ENCODE measurements at regions not wholly inside any gene's neighbourhood (a gene's known extent, or its start where the extent isn't known, plus 50 kb on each side); places are given as distances from the start of the nearest gene placed in this dataset.

DNA sequence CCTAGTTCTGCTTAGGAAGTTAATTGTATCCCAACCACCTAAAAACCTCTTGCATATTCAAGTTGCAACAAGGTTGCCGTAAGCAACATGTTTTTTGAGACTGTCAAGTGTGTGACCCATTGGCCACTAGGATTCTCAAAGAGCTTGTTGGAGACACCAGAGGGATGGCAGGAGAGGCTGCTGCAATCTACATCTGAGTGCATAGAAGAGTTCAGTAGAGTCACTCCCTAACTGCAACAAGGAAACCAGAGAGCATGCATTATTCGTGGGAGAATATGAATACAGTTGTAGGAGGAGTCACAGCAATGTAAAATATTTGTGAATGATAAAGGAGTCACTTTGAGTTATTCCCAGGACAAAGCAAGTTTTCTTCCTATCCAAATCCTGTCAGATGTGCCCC is 538.6 kb downstream of the TNS3 start:
- no peak for DNase-seq (ENCODE audit: low spot score)

DNA sequence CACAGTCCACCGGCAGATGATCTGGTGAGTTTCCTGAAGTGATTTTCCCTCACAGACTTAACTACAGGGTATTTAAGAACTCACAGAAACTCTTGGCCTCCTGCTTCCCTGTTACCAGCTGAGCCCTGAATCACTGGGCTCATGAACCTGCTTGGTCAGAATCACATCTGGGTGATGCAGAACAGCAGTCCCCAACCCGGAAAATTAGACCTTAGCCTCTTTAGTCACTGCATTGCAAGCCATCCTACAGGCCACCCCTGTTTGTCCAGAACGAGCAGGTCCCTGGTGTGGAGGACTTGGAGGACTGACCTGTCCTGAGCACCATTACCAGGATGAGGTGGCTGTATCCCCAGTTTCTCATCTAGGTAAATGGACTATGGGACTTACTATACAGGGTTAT is 539.2 kb downstream of the TNS3 start:
- DNase-seq (ENCODE audit: low spot score), result no peak

DNA sequence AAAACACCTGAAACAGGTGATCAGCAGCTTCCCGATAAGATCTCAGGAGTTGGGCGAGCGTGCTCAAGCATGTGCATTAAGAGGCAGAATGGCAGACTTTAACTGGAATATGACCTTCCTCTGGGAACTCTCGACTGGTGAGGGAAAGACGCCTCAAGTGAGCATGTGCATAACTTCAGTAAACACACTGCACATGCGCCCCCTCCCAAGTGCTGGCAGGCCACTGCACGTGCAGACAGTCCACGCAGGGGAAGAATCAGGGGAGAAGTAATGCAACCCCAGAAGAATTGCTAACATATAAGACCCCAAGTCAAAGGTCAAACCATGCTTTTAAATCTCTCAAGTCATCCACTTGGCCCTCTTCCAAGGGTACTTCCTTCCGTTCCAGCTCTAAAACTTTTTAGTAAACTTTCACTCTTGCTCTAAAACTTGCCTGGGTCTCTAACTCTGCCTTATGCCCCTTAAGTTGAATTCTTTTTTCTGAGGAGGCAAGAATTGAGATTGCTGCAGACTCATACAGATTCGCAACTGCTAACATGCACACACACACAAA is 541.0 kb downstream of the TNS3 start:
- no peak for DNase-seq (ENCODE audit: low spot score)

DNA sequence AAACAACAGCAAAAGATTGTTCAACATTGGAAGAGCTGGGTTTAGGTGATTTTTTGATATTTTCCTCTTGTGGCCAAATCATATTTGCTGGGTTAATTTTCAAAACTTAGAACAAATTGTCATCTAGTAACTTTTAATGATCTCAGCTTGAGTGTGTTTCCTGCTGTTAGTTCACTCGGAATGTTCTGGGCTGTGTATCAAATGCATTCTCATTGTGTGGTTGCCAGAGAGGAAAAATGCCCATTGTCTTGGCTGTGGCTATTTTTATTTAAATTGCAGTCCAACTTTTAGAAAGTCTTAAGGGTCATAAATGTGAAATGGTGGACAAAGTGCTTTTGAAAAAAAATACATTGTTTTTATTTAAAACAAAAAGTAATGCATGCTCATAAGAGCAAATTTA is 542.0 kb downstream of the TNS3 start:
- no peak for DNase-seq (ENCODE audit: low spot score)

DNA sequence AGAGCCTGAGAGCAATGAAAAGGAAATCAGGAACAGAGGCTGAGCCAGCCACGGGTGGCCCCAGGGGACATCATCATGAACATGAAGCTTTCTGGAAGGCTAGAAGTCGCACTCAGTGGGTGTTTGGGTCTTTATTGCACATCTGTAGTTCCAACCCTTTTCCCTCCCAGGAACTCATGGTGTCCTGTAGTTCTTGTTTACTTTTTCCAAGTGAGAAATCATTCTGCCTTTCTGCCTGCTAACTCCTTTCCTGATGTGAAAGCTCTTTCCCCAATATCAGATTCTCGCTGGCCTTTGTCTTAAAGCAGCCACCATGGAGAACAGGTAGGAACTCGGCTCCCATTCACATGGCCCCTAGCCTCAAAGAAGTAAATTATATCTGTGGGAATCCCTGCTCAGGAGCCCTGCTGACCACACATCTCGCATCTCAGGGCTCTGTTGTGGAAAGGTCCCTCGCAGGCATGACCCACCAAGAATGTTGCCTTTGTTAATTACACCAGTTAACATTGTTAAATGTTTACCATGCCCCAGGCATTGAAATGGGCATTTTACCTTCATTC is 542.7 kb downstream of the TNS3 start:
- no peak for DNase-seq (ENCODE audit: low spot score)

DNA sequence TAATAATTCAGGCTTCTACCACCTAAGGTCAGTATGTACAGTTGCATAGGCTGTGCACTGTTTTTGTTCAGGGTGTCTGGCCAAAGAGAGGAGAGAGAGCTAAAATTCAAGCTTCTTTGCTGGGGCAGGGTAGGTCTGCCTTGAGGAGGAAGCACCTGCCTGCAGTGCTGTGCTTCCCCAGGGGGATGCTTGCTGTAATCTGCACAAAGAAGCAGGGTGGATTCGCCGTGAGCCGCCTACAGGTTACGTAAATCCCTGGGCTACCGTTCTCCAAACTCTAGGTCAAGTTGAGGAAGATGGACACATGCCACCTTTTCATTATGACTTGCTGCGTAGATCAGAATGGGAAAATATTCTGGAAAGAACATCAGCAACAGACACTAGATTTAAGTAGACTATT is 543.3 kb downstream of the TNS3 start:
- no peak for DNase-seq (ENCODE audit: low spot score)

DNA sequence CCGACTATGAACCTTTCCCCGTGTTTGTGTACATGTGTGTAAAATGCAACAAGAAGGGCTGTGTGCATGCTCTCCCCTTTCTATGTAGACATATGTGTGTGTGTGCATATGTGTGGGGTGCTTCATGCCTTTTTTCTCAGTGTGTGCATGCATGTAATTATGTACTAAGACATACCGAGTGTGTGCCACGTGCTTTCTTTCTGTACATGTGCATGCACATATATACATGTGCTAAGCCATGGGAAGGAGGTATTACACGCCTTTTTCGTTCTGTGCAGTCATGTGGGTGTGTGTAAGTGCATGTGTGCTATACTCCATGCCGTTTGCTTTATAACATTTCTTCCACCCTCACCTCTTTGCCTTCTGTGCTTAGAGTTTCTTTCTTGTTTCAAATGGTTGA is 544.3 kb downstream of the TNS3 start:
- DNase-seq (ENCODE audit: low spot score), result no peak

DNA sequence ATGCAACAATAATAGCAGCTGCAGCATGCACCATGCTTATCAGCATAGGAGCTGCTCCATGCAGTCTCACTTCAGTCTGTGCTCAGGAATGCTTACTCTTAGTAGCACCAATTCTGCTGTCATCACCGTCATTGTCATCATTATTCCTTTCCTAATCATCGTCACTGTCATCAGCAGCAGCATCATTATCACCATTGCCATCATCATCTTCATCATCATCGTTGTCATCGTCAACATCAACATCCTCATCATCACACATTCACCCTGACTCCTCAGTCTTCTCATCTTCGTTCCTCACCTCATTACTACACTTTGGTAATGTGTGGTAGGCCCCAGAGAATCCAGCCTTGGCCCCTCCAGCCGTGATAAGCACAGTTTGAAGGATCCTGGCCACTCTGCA is 545.0 kb downstream of the TNS3 start:
- DNase-seq (ENCODE audit: low spot score), result no peak

DNA sequence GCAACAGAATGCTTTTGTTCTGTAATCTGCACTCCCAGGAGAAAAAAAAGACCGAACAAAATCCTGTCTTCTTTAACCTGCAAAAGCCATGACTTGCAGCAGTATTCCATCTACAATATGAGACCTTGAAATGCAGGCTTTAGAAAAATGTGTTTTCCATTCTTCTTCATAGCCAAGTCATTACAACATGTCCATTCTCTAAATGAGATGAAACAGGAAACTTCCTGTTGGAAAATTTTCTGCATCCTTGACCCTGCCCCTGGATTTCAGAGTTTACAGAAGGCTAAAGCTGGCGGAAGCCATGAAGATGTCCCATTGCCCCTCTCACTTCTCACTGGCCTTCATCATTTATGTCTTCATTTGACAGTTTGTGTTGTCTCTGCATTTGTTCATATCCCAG is 546.4 kb downstream of the TNS3 start:
- no peak for DNase-seq (ENCODE audit: low spot score)

DNA sequence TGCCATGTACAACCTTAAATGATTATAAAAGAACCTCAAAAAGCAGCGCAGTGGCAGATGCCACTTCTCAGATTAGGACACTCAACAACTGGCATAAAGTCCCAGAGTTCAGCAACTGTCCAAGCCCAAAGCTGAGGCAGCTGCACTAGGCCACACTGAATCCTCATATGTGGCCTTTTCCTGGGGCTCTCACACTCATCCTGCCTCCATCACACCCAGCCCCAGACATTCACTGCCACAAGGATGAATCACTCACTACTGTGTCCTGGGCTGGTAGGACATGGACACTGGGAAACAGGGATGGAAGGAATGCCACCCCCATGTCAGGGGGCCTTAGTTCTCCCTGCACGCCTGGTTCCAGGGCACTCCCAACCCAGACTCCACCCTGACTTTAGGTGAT is 547.7 kb downstream of the TNS3 start:
- DNase-seq (ENCODE audit: low spot score), result no peak

DNA sequence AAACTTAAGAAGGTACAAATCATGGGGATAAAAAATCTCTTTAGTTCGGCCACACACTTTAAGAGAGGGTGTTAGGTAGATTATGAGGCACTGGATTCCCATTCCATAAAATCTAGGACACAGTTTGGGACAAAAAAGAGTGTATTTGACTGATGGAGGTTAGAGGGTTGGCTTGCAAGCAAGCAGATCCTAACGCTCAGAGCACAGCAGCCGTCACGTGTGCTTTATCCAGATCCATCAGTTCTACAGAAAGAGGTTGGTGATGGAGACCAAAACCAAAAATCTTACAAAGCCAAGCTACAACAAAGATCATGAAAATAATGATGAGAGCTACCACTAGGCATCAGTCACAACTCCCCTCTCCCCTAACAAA is 549.4 kb downstream of the TNS3 start:
- no peak for DNase-seq (ENCODE audit: low spot score)

DNA sequence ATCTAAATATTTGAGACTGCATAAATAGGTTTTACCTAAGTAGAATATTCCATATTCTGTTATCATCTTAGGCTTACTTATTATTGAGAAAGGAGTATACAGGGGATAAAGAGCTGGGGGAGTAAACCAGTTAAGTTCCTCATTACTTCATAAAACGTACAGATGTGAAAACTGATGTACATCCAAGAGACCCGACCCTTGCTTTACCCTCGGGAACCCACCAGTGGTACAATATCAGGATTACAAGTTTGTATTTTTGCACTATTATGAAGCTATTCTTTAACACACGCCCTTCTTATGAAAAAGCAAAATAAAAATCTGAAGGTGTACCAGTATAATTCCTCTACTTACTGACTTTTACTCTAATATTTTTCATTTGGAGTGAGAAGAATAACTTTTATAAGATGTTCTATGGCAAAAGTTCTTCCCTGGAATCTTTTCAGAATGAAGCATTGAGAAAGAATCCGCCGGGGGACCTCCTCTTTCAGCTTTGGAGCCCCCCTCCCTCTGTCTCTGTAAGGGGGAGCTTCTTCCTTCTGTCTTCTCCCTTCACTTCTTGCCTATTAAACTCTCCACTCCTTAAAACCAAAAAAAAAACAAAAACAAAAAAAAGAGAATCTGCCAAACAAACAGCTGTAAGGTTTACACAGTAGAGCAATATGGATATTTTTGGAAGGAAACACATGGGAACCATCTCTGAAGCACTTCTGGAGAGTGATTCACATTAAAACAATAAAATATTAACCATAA is 550.0 kb downstream of the TNS3 start:
- DNase-seq (ENCODE audit: low spot score), result no peak

DNA sequence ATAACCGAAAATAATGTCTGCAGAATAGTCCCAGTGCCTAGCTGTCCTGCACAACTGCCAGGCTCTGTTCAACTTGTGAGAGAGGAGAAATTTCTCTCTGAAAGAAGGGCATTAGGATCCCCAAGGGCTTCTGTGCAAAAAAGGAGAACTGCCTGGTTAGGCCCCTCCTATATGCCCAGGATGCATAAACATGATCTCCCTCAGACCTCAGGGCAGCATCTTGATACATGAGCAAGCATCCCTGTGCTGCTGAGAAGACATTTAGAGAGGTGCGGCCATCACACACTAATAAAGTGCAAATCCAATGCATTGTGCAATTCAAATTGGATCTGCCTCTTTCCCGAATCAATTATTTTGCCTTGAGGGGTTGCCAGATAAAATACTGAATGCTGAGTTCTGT is 553.6 kb downstream of the TNS3 start:
- DNase-seq (ENCODE audit: low spot score), result no peak

DNA sequence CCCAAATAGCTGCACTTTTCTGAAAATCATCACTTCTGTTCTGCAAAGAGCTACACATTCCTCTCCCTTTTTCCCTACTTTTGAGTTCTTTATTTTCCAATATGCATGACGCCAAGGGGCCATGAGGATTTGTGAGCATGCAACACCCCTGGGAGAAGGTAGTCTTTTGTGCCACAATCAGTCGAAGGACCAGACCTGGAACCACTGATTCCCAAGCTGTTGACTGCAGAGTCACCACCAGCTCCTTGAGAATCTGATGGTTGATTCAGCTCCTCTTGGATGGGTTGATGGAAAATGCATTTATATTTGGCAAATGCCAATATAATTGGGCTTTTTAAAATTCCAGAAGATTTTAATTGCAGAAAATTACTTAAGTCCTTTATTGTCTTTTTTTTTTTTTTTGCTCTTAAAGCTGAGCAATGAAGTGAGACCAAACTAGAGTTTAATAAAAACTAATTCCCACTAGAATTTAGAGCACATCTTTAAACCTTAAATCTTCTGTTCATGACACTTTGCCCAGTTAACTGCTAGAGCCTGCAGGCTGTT is 554.1 kb downstream of the TNS3 start:
- no peak for DNase-seq (ENCODE audit: low spot score)

DNA sequence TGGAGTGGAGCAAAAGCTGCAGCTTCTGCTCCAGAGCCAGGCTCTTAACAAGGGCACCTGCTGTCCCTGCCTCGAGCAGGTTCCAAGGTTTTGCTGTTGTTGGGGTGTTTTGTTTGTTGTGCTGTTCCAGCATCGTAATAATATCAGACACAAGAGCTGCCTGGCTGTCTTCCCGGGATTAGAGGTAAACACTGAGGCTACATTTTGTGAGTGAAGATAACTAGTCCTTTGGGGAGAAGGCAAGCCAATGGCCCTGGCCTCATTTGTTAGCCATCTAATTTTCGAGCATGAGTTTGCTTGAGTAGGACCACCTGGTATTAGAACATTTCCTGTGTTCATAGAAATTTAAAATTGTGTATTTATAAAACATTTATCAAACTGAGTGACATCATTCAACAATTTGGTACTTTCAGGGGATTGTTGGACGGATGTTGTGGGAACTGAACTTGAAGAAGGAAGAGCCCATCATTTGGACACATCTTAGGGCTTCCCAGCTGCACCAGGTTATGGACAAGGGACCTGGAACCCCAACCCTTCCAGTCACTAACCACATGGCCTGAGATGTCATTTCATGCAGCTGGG is 555.0 kb downstream of the TNS3 start:
- no peak for DNase-seq (ENCODE audit: low spot score)

DNA sequence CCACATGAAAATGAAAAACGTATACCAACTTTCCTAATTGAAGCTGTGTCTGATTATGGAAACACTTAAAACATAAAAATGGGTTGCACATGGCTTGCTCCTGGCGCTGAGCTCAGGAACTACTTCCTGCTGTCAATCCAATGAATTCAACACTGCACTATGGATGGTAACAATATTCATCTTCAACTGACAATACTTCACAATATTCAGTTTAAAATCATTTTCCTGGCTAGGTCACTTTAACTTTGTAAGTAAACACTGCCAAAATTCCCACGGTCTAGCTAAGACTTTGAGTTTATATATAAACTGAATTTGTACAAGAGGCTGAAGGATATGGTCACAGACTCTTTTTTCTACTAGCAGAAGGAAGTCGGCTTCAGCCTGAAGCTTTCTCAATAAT is 556.9 kb downstream of the TNS3 start:
- no peak for DNase-seq (ENCODE audit: low spot score)

DNA sequence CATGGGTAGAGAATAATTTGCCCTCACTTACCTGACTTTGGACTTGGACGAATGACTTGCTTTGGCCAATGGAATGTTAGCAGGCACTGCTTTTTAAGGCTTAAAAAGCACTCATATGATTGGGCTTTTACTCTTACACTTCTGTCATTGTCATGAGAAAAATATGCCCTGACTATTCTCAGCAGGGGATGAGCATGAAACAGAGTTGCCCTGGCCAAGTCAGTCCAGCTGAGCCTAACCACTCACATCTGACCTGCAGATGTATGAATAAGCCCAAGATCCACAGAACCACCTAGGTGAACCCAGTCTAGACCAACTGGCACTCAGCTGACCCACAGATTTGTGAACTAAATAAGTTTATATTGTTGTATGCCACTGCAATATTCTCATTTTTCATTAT is 573.5 kb downstream of the TNS3 start:
- DNase-seq (ENCODE audit: low spot score), result no peak

DNA sequence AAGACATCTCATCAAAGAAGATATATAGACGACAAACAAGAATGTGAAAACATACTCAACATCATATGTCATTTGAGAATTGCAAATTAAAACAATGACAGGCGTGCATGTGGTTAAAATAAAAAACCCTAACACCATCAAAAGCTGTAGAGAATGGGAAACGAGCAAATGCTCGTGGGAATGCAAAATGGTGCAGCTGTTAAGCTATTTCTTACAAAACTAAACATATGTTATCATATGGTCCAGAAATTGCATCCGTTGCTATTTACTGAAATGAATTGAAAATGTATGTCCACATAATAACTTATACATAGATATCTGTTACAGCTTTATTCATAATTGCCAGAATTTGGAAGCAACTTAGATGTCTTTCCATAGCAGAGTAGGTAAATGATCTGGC is 574.4 kb downstream of the TNS3 start:
- DNase-seq (ENCODE audit: low spot score), result no peak

DNA sequence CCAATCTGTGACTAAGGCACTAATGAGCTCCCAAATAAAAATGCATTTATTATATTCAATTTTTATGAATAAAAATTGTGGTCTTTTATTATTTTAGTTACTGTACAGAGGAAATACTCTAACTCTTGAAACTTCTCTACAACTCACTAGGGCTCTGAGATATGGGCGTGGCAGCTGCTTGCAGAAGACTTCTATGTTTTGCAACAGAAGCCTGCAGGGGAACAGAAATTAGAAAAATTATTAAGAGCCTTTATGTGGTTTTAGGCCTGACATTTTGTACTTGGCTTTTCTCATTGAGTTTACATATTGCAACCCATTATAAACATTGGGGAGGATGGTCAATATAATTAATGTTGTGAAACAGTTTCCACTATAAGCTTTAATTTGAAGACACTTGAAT is 581.4 kb downstream of the TNS3 start:
- DNase-seq (ENCODE audit: low spot score), result no peak

DNA sequence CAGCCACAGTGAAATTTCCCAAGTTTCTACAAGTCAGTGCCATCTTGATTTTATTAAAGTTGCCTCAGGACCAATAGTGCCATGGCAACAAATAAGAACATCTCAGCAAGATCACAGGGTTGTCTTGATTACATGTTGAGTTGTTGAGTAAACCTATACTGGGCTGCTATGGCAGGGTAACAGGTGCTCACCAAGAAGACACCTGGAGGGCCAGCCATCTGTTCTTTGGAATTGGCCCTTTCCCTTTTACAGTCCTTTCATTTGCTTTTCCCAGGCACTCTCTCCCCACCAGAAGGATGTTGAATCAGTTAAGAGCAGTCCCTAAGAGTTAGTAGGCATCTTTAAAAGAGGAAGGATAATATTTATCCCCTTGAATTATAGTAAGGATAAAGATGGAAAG is 582.0 kb downstream of the TNS3 start:
- DNase-seq (ENCODE audit: low spot score), result no peak

DNA sequence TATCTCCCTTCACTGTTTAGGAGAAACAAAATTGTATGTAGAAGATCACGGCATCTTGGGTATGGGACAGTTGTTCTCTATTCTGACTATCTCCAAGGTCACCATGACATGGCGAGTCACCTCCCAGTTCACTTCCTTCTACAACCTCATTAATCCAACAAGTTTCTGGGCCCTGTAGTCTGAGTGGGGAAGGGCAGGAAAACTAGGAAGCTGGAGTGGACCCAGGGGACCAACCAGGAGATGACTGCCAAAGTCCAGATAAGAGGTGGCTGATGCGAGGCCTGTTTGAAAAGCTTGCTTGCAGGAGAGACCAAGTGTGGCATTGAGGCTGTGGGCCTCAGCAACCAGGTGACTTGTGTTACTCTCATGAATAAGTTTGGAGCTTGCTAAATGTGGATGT is 584.9 kb downstream of the TNS3 start:
- no peak for DNase-seq (ENCODE audit: low spot score)

DNA sequence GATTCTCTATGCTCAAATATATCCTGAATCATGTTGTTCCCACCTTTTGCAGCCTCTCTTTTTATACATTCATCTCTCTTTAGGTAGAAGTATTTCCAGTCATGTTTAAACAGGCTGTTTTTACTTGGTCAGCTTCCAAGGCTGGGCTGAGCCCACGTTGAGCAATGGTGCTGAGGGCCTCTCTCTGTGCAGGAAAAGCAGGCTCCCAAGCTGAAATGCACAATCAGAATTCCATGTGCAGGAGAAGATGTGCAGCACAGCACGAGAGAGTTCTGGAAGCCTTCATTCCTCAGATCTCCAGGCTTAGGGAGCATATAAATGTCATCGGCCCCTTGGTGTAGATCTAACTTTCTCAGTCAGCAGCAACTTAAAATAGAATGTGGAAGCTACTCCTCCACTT is 588.5 kb downstream of the TNS3 start:
- DNase-seq (ENCODE audit: low spot score), result no peak

DNA sequence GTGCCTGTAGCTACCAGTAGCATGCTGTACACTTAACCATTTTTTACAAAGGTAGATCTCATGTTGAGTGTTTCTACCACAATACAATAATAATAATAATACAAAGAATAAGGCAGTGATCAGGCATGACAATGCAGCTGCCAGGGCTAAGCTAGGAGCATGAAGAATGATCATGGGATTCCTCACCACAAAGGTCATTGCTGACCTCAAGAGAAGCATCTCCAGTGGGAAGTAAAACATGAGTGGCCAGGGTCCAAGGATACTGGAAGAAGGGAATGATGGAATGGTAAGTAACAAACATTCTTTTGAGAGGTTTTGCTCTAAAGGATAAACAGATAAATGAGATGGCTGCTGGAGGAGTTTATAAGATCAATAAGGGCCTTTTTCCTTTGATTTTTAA is 591.1 kb downstream of the TNS3 start:
- no peak for DNase-seq (ENCODE audit: low spot score)

DNA sequence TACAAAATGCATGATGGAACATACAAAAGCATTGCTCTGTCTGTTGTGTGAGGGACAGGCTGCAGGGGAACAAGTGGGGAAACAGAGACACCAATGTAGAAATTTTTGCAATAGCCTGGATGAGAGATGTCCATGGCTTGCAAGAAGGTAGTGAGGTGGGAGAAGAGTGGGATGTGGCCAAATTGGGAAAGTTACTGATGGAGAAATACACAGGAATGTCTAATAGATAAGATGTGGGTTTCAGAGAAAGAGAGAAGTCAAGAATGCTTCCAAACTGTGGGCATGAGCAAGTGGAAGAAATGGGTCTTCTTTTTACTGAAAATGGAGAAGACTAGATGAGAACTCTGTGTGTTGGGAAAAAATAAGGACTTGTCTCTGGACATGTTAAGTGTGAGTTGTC is 592.7 kb downstream of the TNS3 start:
- DNase-seq (ENCODE audit: low spot score), result no peak
